Keratinocyte (primary cell): ENCODE measurements at regions not wholly inside any gene's neighbourhood (a gene's known extent, or its start where the extent isn't known, plus 50 kb on each side); places are given as distances from the start of the nearest gene placed in this dataset.

Experiments used
- DNase-seq: peaks from one replicate; pipeline ENCODE4 v3.0.0-alpha.2; 2011; ENCODE audit warnings: low read depth, missing footprints, low spot score
- FAIRE-seq: peaks from 2 replicates; lab custom pipeline; 2011; peaks lifted over from hg19 to GRCh38; lab: Jason Lieb, UNC
- H2AFZ ChIP-seq: 2 replicates; pipeline ENCODE4 v1.6.0; 2012; ENCODE audit warnings: low read length, control low read depth, inconsistent platforms; ENCODE audit not compliant: control insufficient read depth
- H3K27ac ChIP-seq: 2 replicates; pipeline ENCODE4 v1.5.1; 2011; ENCODE audit warnings: low read length; ENCODE audit not compliant: control insufficient read depth, insufficient read depth
- H3K27me3 ChIP-seq: 3 replicates; pipeline ENCODE4 v1.6.0; 2011; ENCODE audit warnings: low read length; ENCODE audit not compliant: control insufficient read depth, insufficient read depth; ENCODE audit errors: extremely low read depth
- H3K36me3 ChIP-seq, 2 experiments: 2 replicates in 1 of 2; 3 replicates in 1 of 2; pipeline ENCODE4 v1.5.1; 2011; ENCODE audit warnings: low read length in 2 of 2, mild to moderate bottlenecking in 1 of 2; ENCODE audit not compliant: control insufficient read depth in 2 of 2, insufficient read depth in 2 of 2; ENCODE audit errors: extremely low read depth in 1 of 2
- H3K4me1 ChIP-seq: 3 replicates; pipeline ENCODE4 v1.5.1; 2011; ENCODE audit warnings: low read length; ENCODE audit not compliant: control insufficient read depth, insufficient read depth; ENCODE audit errors: extremely low read depth
- H3K4me2 ChIP-seq: 3 replicates; pipeline ENCODE4 v1.6.0; 2011; ENCODE audit warnings: low read depth, low read length; ENCODE audit not compliant: control insufficient read depth, insufficient read depth; ENCODE audit errors: extremely low read depth
- H3K4me3 ChIP-seq, 3 experiments: fragments of 200-600 bp in 1 of 3; sonication (generic) in 1 of 3; 2 replicates in 2 of 3; 3 replicates in 1 of 3; pipeline ENCODE4 v1.5.1; 2011 to 2016; ENCODE audit warnings: low read length in 3 of 3, mild to moderate bottlenecking in 3 of 3, control low read depth in 2 of 3, inconsistent platforms in 1 of 3, low read depth in 1 of 3, mixed read lengths in 1 of 3, mixed run types in 1 of 3, moderate library complexity in 1 of 3; ENCODE audit not compliant: control insufficient read depth in 2 of 3, insufficient read depth in 2 of 3; ENCODE audit errors: extremely low read depth in 1 of 3
- H3K79me2 ChIP-seq: 2 replicates; pipeline ENCODE4 v1.6.0; 2012; ENCODE audit warnings: low read length; ENCODE audit not compliant: control insufficient read depth, insufficient read depth
- H3K9ac ChIP-seq: 3 replicates; pipeline ENCODE4 v1.6.0; 2011; ENCODE audit warnings: low read length; ENCODE audit not compliant: control insufficient read depth, insufficient read depth; ENCODE audit errors: extremely low read depth
- H3K9me1 ChIP-seq: 3 replicates; pipeline ENCODE4 v1.6.0; 2011; ENCODE audit warnings: low read length; ENCODE audit not compliant: control insufficient read depth, insufficient read depth; ENCODE audit errors: extremely low read depth
- H3K9me3 ChIP-seq: 2 replicates; pipeline ENCODE4 v1.5.1; 2012; ENCODE audit warnings: low read depth, low read length; ENCODE audit not compliant: control insufficient read depth
- H4K20me1 ChIP-seq: 3 replicates; pipeline ENCODE4 v1.6.0; 2011; ENCODE audit warnings: low read length; ENCODE audit not compliant: control insufficient read depth, insufficient read depth; ENCODE audit errors: extremely low read depth
- EZH2 ChIP-seq: IDR thresholded peaks from one replicate; pipeline ENCODE4 v1.6.1; 2012; ENCODE audit warnings: inconsistent platforms, mild to moderate bottlenecking, low read length, moderate library complexity
- dilution Hi-C: fragments of 300-500 bp; cut with MboI; formaldehyde crosslinking; loops from one replicate; pipeline ENCODE4 v1.7.0; 2020; ENCODE audit warnings: low sequenced_read_pairs; ENCODE audit not compliant: extremely low pct_ligation_motif_present
- TF ChIP-seq, protein P1 (sequence below), 3 experiments: IDR thresholded peaks in 1 of 3; conservative IDR thresholded peaks in 1 of 3; optimal IDR thresholded peaks in 1 of 3; 2 replicates in 2 of 3; 3 replicates in 1 of 3; pipeline versions ENCODE3 to v1.5.1; 2011; ENCODE audit warnings: low read length in 3 of 3, mild to moderate bottlenecking in 3 of 3, moderate library complexity in 2 of 3, control low read depth in 1 of 3, inconsistent platforms in 1 of 3; ENCODE audit not compliant: insufficient read depth in 2 of 3; ENCODE audit errors: extremely low read depth in 1 of 3

DNA sequence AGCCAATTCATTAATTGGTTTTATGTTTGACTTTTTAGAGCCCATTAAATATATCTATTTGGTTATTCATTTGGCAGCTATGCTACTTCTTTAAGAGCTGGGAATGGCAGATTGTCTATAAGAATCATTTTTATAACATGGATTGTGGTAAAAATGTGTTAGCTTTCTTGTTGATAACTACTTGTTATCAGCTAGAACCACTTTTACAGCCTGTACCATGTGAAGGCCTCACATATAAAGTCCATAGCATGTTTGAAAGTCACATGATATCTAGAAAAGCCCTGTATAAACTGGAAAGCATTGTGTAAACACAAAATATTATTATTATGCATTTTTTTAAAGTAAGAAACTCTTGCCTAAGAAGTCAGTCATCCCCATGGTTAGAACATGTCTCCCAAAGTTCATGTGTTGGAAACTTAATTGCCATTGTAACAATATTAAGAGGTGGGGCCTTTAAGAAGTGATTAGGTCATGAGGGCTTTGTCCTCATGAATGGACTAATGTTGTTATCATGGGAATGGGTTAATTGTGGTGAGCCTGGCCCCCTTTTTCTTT lies 110.9 kb upstream of the BMP2K start:
- Histone ChIP-seq H4K20me1 (no peaks in the 10 kb centered on the region), H3K9me3 (no peaks in the 10 kb centered on the region), H3K4me1 (no peaks in the 10 kb centered on the region), H3K27ac (no peak overlapping the region), H3K4me2 (no peak overlapping the region), H3K9ac (no peak overlapping the region), H3K27me3 (no peaks in the 10 kb centered on the region), H3K9me1 (no peaks in the 10 kb centered on the region), H2AFZ (no peak overlapping the region), H3K4me3 (no peak overlapping the region), H3K79me2 (no peaks in the 10 kb centered on the region), H3K36me3 (no peaks in the 10 kb centered on the region)
- TF ChIP-seq, protein P1, sequence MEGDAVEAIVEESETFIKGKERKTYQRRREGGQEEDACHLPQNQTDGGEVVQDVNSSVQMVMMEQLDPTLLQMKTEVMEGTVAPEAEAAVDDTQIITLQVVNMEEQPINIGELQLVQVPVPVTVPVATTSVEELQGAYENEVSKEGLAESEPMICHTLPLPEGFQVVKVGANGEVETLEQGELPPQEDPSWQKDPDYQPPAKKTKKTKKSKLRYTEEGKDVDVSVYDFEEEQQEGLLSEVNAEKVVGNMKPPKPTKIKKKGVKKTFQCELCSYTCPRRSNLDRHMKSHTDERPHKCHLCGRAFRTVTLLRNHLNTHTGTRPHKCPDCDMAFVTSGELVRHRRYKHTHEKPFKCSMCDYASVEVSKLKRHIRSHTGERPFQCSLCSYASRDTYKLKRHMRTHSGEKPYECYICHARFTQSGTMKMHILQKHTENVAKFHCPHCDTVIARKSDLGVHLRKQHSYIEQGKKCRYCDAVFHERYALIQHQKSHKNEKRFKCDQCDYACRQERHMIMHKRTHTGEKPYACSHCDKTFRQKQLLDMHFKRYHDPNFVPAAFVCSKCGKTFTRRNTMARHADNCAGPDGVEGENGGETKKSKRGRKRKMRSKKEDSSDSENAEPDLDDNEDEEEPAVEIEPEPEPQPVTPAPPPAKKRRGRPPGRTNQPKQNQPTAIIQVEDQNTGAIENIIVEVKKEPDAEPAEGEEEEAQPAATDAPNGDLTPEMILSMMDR (optimal IDR thresholded peaks at IDR 0.05 in 1 of 3, IDR thresholded peaks at IDR 0.05 in 1 of 3, conservative IDR thresholded peaks at IDR 0.05 in 1 of 3; ENCODE audit: extremely low read depth in 1 of 3, insufficient read depth in 2 of 3, low read length in 3 of 3), result no peak
- no peak for TF ChIP-seq EZH2
- dilution Hi-C loops, result no loop called here
- FAIRE-seq (no peak), DNase-seq (no peak)

DNA sequence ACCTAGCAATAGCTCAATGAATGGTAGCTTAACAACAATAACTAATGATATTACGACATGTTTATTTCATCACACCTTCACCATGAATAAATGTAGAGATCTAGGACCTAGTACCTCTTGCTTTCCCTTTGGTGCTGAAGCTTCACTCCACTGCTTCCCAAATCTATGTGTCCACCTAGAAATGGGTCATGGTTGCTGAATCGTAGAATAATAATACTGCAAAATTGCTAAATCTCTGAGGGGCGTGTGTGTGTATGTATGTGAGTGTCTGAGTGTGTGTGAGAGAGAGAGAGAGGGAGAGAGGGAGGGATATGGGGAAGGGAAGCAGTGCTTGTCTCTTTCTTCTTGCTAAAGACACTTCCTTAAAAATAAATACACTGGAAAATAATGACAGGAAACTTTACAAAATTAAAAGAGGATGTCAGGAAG lies 109.3 kb upstream of the BMP2K start:
- no peak overlapping the region for H3K9ac ChIP-seq
- H3K36me3 ChIP-seq, result no peaks in the 10 kb centered on the region
- dilution Hi-C loops, result no loop called here
- no peaks in the 10 kb centered on the region for H3K27me3 ChIP-seq
- FAIRE-seq (no peak), DNase-seq (no peak)
- no peak overlapping the region for H3K4me2 ChIP-seq
- H2AFZ ChIP-seq, result no peak overlapping the region
- H3K79me2 ChIP-seq, result no peaks in the 10 kb centered on the region
- H3K9me1 ChIP-seq, result no peaks in the 10 kb centered on the region
- H3K9me3 ChIP-seq, result no peaks in the 10 kb centered on the region
- TF ChIP-seq, protein P1 (optimal IDR thresholded peaks at IDR 0.05 in 1 of 3, IDR thresholded peaks at IDR 0.05 in 1 of 3, conservative IDR thresholded peaks at IDR 0.05 in 1 of 3; ENCODE audit: extremely low read depth in 1 of 3, insufficient read depth in 2 of 3, low read length in 3 of 3), result no peak
- TF ChIP-seq EZH2, result no peak
- H3K4me1 ChIP-seq, result no peaks in the 10 kb centered on the region
- H4K20me1 ChIP-seq, result no peaks in the 10 kb centered on the region
- no peak overlapping the region for H3K27ac ChIP-seq
- no peak overlapping the region for H3K4me3 ChIP-seq
